IPS DF 19.7 (cell line): ENCODE measurements at regions not wholly inside any gene's neighbourhood (a gene's known extent, or its start where the extent isn't known, plus 50 kb on each side); places are given as distances from the start of the nearest gene placed in this dataset.

Experiments
- DNase-seq: peaks from one replicate; pipeline ENCODE4 v3.0.0-alpha.2; 2013; ENCODE audit warnings: low read depth, low spot score

DNA sequence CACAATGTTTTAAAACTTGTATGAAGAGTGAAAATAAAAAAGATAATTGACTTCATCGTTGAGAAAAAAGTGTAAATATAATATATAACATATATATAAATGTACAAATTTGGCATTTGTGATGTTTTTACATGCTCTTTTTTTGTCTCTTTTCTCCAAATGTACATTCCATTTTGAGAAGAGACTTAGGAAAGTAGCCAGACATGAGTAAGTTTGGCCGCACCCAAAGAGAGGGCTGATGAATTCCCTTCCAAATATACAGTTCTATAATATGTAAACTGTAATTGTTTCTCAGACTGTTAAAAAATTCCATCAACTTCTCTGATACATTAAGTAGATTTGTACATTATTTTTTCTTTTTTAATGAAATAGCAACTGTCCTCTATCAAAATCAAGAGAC lies 193.2 kb upstream of the MAP3K1 start:
- DNase-seq: no peak

DNA sequence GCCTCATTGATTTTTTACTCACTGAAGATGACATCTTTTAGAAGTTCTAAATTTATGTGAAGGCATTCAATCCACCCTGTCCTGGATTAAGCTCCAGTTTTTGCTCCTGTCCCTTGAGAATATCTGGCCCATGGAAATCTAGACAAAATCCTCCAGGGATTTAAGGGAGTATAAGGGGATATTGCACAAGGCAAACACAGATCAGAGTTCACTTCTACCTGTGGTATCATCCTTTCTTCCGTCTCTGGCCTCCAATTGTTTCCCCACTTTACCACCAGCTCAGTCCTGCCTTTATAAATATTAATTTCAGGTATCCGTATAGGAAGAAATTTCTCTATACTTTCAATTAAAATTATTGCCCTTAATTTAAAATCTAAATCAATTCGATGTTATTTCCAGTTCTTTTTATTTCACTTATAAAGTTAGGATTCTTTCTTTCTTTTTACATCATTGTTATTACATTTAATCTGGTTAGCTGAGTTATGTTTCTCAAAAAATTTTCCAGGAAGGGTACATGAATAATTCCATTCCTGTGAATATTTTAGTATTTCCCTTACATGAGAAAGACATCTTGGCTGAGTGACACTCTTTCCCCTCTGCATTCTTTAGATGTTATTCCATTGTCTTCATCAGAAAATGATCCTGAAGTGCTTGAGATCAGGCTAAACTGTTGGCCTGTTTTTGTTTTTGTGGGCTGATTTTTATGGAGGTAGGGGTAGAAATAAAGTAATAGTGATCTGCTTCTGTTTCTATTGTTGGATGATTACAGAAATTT lies 194.3 kb upstream of the MAP3K1 start:
- DNase-seq: no peak

DNA sequence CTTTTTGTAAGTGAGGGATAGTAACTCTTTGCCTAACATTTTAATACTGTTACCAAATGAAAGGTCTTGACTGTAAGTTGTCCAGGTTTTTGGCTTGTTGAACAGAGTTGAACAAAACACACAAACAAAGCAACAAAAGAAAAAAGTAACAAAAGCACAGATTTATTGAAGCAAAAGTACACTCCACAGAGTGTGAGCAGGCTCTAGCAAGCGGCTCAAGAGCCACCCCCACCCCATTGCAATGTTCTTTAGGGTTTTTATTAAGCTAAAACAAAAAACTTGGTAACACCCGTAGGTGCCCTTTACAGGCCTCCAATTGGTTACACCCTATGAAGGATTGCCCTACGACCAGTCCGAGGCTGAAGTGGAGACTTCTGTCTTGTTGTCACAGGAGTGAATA lies 197.4 kb upstream of the MAP3K1 start:
- DNase-seq: no peak

DNA sequence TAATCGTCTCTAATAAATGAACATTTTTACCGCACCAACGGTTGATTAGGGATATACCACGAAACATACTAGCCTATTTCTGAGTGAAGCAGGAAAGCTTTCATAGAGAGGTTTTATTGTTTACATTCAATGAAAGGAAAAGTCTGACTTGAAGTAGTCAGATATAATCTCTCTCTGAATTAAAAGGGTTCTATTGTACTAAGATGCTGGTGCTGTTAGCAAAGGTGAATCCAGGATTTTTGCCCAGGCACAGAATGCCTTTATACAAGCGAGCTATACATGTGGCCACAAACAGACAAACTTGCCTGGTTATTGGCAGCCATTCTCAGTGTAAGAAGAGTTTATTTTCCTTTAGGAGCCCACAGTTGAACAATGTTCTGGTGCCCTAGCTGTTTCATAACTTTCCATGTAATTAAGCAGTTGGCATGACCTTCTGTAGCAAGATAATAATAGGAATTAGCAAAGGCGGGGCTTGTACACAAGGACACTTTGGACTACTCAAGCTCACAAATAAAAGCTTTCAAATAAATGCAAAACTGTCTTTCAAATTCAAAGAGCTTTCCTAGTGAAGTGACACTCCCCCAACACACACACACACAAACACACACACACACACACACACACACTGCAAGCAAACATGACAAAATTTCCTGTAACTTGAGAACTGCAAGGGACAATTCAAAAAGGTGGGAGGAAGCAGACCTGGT lies 198.7 kb upstream of the MAP3K1 start:
- DNase-seq: no peak

DNA sequence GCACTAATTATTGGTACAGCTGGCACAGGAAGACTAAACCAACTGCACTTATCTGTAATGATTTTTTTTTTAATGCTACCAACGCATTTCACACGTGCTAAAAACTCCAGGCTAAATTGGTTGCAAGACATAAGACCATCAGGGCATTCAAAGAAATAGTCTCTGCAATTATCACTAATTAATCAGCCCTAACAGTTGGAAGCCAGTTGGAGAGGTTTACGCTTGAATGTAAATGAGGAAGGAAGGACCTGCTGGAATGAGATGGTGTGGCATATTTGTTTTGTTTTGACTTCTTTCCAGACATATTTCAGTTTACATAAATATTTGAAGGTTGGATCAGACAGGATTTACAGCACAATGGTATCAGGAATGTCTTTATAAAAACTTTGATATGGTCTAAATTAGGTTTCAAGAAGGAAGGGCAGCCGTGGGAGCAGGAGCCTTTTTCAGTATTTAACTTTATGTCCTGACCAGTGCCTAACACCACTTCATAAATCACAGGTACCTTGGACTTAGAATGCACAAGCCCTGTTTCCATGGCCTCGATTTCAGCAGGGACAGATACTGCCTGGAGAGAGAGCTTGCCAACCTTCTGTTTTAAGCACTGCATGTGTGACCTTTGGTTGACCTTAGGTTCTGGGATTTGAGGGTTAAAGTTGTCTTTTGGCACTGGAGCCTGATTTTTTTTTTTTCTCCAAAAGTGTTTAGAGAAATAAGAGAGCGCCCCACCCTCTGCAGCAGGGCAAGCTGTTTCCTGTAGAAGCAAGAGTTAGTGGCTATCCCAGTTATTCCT lies 199.8 kb upstream of the MAP3K1 start:
- DNase-seq: no peak

DNA sequence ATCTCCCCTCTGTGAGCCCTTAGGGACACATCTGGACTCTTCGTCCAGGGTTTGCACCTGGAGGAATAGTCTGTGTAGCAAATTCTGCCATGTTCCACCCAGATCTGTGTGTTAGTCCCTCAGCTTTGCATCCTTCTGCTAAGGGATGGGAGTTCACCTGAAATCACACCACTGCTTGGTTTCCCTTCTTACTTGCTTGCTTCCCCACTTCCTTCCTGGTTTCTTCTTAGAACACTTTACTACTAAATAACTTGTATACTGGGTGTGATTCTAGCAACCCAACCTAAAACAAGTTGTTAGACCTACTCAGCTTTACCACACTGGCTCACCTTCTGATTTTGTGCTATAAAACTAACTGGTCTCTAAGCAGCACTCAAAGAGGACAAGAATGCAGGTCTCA lies 202.6 kb upstream of the MAP3K1 start:
- no peak for DNase-seq

DNA sequence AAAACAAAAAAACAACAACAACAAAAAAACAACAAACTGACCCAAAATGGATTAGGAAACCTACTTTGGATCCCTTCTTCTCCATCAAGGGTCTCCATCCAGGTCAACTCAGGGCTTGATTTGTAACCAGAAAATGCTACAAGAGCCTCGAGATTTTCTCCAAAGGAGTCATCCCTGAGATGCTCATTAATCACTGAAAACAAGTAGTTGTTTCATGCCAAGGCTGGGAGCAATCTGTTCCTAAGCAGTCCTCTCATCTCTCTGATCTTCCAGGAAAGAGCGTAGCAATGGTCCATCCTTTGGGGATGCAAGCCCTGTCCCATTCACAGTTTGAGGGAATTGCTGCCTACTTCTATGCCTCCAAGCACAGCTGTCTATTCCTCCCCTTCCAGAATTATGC lies 203.0 kb upstream of the MAP3K1 start:
- no peak for DNase-seq

DNA sequence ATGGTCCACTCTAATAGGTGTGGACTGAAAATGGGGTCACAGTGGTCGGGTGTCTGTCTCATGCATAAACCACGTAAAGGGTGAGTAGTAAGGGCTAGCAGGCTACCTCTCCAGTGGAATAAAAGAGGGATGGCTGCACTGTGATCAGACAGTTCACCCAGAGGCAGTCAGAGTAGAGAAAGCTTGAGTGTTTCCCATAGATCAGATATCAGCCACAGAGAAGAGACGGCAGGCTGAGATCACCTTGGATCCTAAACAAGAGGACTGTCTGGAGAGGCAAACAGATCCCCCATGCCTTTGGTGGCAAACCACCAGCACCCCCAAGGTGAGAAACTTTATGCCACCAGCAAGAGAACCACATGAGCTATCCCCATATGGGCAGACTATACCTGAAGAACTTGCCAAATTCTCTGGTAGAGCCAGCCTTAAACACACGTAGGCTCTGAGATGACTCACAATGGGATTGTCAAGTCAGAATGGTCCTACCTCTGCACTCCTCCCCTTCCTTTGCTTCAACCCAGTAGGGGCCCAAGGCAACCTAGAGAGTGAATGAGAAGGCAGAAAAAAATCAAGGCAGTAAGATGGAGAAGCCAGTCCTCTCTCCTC lies 205.2 kb upstream of the MAP3K1 start:
- DNase-seq: no peak

DNA sequence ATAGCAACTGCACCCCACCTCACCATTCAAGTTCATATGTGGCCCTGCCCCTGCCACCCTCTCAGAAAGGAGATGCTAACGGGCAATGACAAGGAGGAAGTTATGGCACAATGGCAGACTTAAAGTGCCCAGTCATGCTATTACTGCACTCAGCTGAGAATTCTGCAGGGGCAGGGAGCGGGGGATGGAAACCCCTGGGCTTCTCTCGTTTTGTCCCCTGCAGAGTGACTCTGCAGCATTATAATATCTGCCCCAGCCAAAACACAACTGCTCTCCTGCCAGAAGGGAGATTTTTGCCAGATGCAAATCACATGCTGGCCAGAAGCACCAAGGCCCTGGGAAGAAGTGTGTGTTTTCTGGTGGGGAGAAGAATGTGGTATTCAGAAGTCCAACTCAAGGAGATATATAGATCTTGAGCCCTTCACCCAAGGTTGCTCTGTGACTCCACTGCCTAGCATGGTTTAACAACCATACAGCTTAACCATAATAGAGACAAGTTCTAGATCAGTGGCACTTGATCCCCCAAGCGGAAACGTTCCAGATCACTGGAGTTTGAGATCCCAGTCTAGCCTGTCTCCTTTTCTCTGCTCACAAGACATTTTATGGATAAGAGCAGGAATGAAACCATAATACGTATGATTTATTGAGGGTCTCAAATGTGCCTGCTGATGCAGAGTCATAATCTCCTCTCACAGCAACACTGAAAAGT lies 207.0 kb upstream of the MAP3K1 start:
- no peak for DNase-seq

DNA sequence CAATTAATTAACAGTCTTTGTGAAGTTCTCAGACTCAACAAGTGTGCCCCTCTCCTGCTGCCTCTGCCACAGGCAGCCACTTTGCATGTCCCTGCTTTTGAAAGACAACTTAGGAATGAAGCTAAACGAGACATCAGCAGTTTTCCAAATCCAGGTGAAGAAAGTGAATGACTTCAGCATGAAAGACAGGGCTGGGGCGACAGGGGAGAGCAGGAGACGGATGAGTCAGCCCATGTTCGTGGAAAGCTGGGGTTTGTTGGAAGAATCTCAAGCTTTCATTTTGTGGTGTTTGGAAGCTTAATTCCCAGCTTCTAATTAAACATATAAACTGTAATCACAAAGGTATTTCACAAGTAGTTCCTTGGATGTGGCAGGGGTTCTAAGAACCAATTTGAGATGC lies 207.8 kb upstream of the MAP3K1 start:
- no peak for DNase-seq

DNA sequence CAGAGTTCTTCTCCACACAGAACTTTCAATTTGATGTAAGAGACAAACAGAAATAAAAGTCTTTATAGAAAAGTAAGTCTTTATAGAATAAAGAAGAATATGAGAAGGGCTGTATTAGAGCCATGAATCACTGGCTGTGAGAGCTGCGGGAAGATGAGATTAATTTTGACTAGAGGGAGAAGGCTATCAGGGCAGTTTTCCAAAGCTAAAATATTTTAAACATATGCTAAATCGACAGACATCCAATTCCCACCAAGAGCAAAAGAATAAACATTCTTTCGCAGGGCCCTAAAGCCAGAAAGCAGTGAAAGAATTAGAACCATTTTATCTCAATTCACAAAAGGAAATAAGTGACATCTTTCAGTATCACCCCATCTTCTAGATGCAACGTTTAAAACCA lies 208.3 kb upstream of the MAP3K1 start:
- no peak for DNase-seq

DNA sequence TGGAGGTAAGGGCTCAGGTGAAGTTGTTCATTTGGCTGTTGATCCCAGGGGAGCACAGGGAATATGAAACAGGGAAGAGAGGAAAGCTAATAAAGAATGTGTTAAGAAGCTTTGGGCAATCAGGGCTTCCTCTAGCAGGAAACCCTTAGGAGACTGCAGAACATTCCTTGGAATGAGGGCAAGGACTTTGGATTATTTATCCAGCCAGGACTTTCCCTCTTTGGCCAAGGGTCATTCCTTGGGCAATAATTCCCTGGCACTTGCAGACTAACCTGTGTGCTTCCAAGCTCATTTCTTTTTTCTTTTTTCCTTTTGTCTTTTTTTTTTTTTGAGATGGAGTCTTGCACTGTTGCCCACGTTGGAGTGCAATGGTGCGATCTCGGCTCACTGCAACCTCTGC lies 209.2 kb upstream of the MAP3K1 start:
- no peak for DNase-seq

DNA sequence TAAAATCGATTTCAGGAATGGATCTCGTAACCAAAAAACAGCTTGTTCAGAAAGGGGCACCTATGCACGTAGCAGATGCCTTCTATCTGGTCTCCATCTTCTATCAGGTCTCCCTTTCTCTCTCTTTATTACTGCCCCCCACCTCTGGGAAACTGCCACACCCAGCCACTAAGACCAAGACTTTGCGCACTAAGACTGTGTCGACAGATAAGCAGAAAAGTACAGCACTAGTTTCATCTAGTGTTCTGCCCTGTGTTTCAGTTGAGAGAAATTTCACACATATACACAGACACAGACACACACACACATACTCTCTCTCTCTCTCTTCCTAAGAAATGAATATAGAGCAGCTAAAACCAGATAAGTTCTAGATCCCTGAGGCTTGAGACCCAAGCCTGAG lies 210.1 kb upstream of the MAP3K1 start:
- no peak for DNase-seq

DNA sequence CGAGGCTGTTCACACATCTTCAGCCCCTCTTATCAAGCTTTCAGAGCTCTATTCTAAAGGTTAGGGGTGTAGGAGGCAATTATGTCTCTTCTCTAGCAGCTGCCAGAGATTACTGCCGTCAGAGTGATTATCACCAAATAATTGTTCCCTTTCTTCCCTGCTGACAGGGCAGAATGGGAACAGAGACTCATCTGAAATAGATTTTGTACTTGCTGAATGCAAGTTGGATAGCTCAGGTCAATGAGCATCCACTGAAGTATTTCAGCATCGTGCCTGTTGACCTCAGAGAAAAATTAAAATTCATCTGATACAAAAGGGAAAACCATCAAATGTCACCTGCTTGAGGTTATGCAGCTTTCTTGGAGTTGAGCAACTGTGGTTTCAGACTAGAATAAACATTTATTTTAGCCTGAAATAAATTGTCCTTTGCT lies 213.7 kb upstream of the MAP3K1 start:
- DNase-seq: no peak

DNA sequence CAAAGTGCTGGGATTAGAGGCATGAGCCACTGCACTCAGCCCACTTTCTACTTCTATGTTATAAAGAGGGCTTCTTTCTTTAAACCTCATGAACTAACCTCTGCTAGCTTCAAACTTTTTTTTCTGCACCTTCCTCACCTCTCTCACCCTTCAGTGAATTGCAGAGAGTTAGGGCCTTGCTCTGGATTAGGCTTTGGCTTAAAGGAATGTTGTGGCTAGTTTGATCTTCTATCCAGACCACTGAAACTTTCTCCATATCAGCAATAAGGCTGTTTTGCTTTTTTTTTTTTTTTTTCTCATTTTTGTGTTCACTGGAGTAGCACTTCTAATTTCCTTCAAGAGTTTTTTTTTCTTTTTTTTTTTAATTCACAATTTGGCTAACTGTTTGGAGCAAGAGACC lies 216.4 kb upstream of the MAP3K1 start:
- DNase-seq: no peak

DNA sequence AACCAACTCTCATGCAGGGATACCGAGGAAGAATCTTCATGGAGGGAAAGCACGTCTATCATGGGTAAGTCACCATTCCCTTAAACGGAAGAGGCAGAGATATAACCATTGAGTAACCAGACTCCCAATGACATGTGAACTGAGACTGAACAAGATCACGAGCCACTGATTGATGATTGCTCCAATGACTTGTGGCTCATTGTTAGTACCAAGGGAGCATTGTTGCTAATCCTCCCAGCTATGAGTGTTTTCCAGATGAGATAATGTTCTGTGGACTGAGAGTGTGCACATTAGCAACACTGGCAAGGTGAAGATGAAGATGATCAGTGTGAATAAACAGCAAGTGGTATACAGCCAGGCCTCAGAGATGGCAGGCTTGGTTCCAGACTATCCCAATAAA lies 219.2 kb upstream of the MAP3K1 start:
- no peak for DNase-seq

DNA sequence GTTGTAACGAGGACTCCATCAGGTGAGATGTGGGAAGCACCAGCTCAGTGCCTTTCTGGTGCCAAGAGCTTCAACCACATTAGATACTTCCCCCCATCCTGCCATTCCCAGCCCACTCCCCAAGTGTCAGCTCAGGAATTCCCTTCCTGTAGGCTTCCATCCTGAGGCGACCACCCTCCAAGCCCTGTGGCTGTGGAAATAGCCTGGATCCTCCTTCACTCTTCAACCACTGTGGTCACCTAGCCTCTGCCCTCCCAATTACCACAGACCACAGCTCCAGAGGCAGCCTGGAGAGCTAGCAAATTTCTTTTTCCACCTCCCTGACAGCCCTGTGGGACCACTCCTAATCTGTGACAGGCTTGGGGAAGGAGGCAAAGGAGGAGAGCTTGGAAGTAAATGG lies 219.8 kb upstream of the MAP3K1 start:
- no peak for DNase-seq

DNA sequence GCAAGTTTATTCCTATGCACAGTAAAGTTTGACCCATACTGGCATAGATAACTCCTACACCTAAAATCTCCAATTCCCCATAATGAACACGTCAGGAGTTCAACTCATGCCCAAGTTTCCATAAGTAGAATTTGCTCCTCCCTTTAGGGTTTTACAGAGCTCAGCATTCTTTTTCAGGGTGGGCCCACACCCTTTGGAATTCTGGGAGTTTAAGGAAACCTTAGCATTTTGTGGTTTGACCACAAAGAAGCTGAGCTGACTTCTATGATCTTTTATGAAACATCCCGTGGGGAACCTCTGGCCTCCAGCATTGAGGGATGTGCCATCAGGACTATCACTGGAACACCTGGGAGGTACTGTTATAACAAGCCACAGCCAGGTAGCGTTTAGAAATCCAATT lies 220.6 kb upstream of the MAP3K1 start:
- no peak for DNase-seq

DNA sequence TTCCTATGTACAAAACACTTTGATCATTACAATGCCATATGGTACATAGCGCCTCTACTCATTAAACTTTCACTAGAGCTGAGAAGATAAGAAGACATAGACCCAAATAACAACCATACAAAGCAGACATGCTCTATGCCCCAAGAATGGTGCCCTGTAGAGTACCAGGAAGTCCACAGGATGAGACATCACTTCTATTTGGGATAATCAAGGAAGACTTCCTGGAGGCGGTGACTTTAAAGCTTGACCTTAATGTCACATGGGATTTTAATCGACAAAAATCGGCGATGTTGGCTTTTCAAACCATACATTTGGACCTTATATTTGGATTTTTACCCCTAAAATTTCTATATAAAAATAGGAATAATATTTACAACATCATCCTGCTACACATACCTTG lies 224.3 kb upstream of the MAP3K1 start:
- DNase-seq: no peak

DNA sequence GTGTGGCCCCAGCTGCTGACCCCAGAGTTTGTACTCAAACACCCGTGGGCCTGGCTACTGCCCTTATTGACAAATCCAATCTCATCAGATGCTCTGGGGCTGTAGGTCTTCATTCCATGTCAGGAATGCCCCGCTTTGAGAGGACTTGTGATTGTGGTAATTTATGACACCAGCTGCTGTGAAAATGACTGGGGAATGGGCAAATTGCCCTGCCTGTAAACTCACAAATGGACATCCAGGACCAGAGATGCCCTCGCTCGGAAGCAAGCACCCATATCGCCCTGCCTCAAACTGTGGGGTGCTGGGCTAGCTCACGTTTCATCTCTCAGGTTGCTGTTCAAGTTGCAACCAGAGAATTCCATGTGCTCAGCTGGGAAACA lies 225.9 kb upstream of the MAP3K1 start:
- no peak for DNase-seq

DNA sequence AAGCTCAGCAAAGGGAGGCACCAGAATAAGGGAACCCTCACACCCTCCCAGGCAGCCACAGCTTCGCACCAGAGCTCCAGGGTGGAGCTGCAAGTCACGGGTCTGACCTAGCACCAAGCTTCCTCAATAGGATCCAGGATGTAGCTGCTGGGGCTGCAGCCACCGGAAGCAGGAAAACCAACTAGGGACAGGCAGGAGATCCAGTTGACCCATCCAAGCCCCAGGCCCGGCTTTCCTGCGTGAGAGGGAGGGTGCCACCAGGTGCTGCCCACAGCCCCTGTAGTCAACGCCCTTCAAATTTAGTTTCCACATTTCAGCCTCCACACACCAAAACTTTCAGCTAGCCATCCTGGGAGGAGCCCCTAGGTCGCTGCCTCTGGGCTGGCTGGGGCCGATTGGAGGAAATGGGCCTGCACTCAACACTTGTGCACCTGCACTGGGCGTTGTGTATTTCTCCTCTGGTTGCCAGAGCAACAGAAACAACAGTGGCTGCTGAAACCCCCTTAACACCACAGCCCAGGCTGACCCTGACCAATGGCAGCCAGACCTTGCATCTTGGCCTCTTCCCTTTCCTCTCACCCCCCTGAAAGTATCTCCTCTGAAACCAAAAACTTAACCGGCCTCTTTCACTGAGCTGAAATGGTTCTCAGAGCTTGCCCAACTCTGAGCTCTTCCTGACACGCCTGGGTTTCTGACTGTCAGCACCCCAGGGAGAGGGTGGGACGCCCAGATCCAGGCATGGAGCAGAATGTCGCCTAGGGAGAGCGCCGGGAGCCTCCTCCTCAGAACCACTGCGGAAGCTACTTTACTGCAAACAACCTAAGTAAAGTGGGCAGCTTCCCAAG lies 226.5 kb upstream of the MAP3K1 start:
- no peak for DNase-seq
